ENCODE measurements at regions not wholly inside any gene's neighbourhood (a gene's known extent, or its start where the extent isn't known, plus 50 kb on each side); places are given as distances from the start of the nearest gene placed in this dataset.

DNA sequence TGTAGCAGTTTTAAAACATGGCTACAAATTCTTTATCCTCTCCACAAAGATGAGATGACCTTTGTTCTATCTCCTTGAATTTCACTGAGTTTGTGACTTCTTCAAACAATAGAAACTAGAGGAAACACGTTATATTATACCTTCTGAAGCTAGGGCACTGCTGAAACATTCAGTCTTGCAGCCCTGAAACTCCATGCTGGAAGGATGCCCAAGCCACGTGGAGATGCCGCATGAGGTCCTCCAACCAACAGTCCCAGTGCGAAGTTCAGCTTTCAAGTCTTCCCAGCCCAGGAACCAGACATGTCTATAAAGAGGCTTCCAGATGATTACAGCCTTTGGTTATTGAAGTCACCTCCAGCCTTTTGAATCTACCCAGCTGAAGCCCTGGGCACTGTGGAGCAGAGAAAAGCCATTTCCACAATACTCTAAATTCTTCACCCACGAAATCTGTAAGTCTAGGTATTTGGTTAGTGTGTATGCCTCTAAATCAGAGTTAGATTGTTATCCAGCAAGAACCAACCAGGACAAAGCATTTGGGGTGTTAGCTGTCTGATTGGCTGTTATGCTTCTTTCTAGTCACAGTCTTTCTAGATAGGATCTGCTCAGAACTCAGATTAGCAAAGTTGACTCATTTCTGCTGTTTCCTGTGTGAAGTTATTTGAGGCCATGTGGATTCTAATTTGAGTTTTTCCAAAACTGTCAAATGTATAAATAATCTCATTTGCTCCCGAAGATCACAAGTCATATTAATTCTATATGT is 186.5 kb upstream of the TMEM72 start:
- Histone ChIP-seq H3K4me2 (replicated peaks; ENCODE audit: low read depth, low read length, poor library complexity, severe bottlenecking) (peak overlapping the region; percentile 52), H3K79me2 (ENCODE audit: control insufficient read depth, insufficient read depth, low read length) (no peaks in the 10 kb centered on the region), H3K9ac (ENCODE audit: low read length) (peak overlapping the region; percentile 2), H3K36me3 (replicated peaks in 1 of 2; ENCODE audit: control extremely low read depth in 1 of 2, control insufficient read depth in 1 of 2, extremely low read depth in 1 of 2, insufficient read depth in 2 of 2, low read length in 1 of 2) (no peaks in the 10 kb centered on the region), H4K20me1 (ENCODE audit: control insufficient read depth, insufficient read depth, low read length, poor library complexity, severe bottlenecking) (no peaks in the 10 kb centered on the region), H3K27me3 (replicated peaks in 1 of 4; ENCODE audit: control extremely low read depth in 1 of 4, control insufficient read depth in 3 of 4, insufficient read depth in 4 of 4, low read length in 3 of 4) (no peaks in the 10 kb centered on the region), H3K9me3 (ENCODE audit: control extremely low read depth in 1 of 3, control insufficient read depth in 2 of 3, insufficient read depth in 1 of 3, low read length in 2 of 3) (peaks cover 0 to 4% (median 2%) of the 10 kb centered on the region in 3 donors), H3K4me1 (ENCODE audit: control insufficient read depth in 2 of 2, insufficient read depth in 2 of 2, low read length in 2 of 2) (peaks cover 32 to 36% of the 10 kb centered on the region in 2 donors), H2AFZ (ENCODE audit: insufficient read depth, low read depth, low read length, poor library complexity, severe bottlenecking) (no peak overlapping the region), H3K4me3 (ENCODE audit: control extremely low read depth in 1 of 5, extremely low read depth in 1 of 5, insufficient read depth in 1 of 5, low read depth in 2 of 5, low read length in 4 of 5) (peak overlapping the region in 1 of 5 experiments; percentile 30), H3K27ac (ENCODE audit: low read length in 2 of 2) (no peak overlapping the region)
- no peak for TF ChIP-seq EZH2 (IDR thresholded peaks at IDR 0.05; ENCODE audit: borderline replicate concordance, insufficient read depth, low read depth, low read length, poor library complexity, severe bottlenecking)
- TF ChIP-seq, protein P1, sequence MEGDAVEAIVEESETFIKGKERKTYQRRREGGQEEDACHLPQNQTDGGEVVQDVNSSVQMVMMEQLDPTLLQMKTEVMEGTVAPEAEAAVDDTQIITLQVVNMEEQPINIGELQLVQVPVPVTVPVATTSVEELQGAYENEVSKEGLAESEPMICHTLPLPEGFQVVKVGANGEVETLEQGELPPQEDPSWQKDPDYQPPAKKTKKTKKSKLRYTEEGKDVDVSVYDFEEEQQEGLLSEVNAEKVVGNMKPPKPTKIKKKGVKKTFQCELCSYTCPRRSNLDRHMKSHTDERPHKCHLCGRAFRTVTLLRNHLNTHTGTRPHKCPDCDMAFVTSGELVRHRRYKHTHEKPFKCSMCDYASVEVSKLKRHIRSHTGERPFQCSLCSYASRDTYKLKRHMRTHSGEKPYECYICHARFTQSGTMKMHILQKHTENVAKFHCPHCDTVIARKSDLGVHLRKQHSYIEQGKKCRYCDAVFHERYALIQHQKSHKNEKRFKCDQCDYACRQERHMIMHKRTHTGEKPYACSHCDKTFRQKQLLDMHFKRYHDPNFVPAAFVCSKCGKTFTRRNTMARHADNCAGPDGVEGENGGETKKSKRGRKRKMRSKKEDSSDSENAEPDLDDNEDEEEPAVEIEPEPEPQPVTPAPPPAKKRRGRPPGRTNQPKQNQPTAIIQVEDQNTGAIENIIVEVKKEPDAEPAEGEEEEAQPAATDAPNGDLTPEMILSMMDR (IDR thresholded peaks at IDR 0.05), result no peak
- DNase-seq, result no peak
- POLR2A ChIA-PET, result no interaction called here
- ATAC-seq (ENCODE audit: low read depth), result no peak
- Mint-ChIP-seq H3K27me3 (peaks cover 8% of the 10 kb centered on the region), H3K9me3 (ENCODE audit: insufficient read depth) (peaks cover 5% of the 10 kb centered on the region), H3K4me1 (peaks cover 39% of the 10 kb centered on the region), H3K4me3 (peak overlapping the region; percentile 26), H3K27ac (no peak overlapping the region)
- WGBS (ENCODE audit: insufficient coverage), result 84% methylated on average over 4 of the region's 6 CpGs
- intact Hi-C loops (cut with micrococcal nuclease), result no loop called here
- CTCF ChIA-PET, result no interaction called here

DNA sequence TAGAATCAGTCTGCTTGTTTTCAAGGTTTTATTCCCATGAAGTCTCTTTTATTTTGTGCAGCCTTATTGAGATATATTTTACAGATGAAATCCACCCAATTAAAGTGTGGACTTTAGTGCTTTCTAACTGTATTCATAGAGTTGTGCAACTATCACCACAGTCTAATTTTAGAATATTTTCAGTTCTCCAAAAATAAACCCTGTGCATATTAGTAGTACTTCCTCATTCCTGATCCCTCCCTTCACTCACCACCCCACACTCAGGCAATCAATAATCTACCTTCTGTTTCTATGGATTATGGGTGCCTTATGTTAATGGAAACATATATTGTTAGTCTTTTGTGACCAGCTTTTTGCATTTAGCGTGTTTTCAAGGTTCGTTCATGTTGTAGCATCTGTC is 185.7 kb upstream of the TMEM72 start:
- H3K27me3 ChIP-seq (replicated peaks in 1 of 4; ENCODE audit: control extremely low read depth in 1 of 4, control insufficient read depth in 3 of 4, insufficient read depth in 4 of 4, low read length in 3 of 4), result no peaks in the 10 kb centered on the region
- ATAC-seq (ENCODE audit: low read depth), result no peak
- no peaks in the 10 kb centered on the region for H3K36me3 ChIP-seq (replicated peaks in 1 of 2; ENCODE audit: control extremely low read depth in 1 of 2, control insufficient read depth in 1 of 2, extremely low read depth in 1 of 2, insufficient read depth in 2 of 2, low read length in 1 of 2)
- TF ChIP-seq EZH2 (IDR thresholded peaks at IDR 0.05; ENCODE audit: borderline replicate concordance, insufficient read depth, low read depth, low read length, poor library complexity, severe bottlenecking), result no peak
- TF ChIP-seq, protein P1 (IDR thresholded peaks at IDR 0.05), result no peak
- peak; percentile 47 for DNase-seq
- H3K27me3 Mint-ChIP-seq, result peaks cover 8% of the 10 kb centered on the region
- H3K27ac ChIP-seq (ENCODE audit: low read length in 2 of 2), result no peak overlapping the region
- peak overlapping the region; percentile 21 for H3K4me3 Mint-ChIP-seq
- H4K20me1 ChIP-seq (ENCODE audit: control insufficient read depth, insufficient read depth, low read length, poor library complexity, severe bottlenecking), result no peaks in the 10 kb centered on the region
- ChIA-PET CTCF (no interaction called here), POLR2A (no interaction called here)
- peak overlapping the region; percentile 52 for H3K4me2 ChIP-seq (replicated peaks; ENCODE audit: low read depth, low read length, poor library complexity, severe bottlenecking)
- peaks cover 39% of the 10 kb centered on the region for H3K4me1 Mint-ChIP-seq
- peaks cover 2% of the 10 kb centered on the region for H3K9me3 Mint-ChIP-seq (ENCODE audit: insufficient read depth)
- peaks cover 32 to 36% of the 10 kb centered on the region in 2 donors for H3K4me1 ChIP-seq (ENCODE audit: control insufficient read depth in 2 of 2, insufficient read depth in 2 of 2, low read length in 2 of 2)
- peak overlapping the region; percentile 2 for H3K9ac ChIP-seq (ENCODE audit: low read length)
- H2AFZ ChIP-seq (ENCODE audit: insufficient read depth, low read depth, low read length, poor library complexity, severe bottlenecking), result no peak overlapping the region
- intact Hi-C loops (cut with micrococcal nuclease), result no loop called here
- H3K79me2 ChIP-seq (ENCODE audit: control insufficient read depth, insufficient read depth, low read length), result no peaks in the 10 kb centered on the region
- no CpG with 5 or more reads among the region's 2 CpGs for WGBS (ENCODE audit: insufficient coverage)
- peak overlapping the region in 1 of 5 experiments; percentile 30 for H3K4me3 ChIP-seq (ENCODE audit: control extremely low read depth in 1 of 5, extremely low read depth in 1 of 5, insufficient read depth in 1 of 5, low read depth in 2 of 5, low read length in 4 of 5)
- peaks cover 0 to 4% (median 2%) of the 10 kb centered on the region in 3 donors for H3K9me3 ChIP-seq (ENCODE audit: control extremely low read depth in 1 of 3, control insufficient read depth in 2 of 3, insufficient read depth in 1 of 3, low read length in 2 of 3)
- H3K27ac Mint-ChIP-seq, result no peak overlapping the region

Measured in B cell (primary cell).